PFSK-1 (cell line): ENCODE measurements at regions not wholly inside any gene's neighbourhood (a gene's known extent, or its start where the extent isn't known, plus 50 kb on each side); places are given as distances from the start of the nearest gene placed in this dataset.

Source experiments
- POLR2AphosphoS5 ChIP-seq: IDR thresholded peaks from 2 replicates; pipeline ENCODE4 v1.6.1; 2012; ENCODE audit warnings: low read depth, mild to moderate bottlenecking, control low read depth, low read length, moderate library complexity
- SIN3A ChIP-seq: IDR thresholded peaks from 2 replicates; pipeline ENCODE4 v1.6.1; 2012; ENCODE audit warnings: mild to moderate bottlenecking, low read length, moderate library complexity, borderline replicate concordance; ENCODE audit not compliant: insufficient read depth
- TAF1 ChIP-seq: IDR thresholded peaks from 2 replicates; pipeline ENCODE4 v1.6.1; 2012; ENCODE audit warnings: low read length, control low read depth, borderline replicate concordance; ENCODE audit not compliant: insufficient read depth
- TF ChIP-seq, protein P1 (sequence below), 2 experiments: IDR thresholded peaks; 2 replicates each; pipeline versions ENCODE4 v1.6.1 to v1.8.0; 2011 to 2012; ENCODE audit warnings: low read depth in 2 of 2, low read length in 2 of 2, control low read depth in 1 of 2, inconsistent platforms in 1 of 2, mild to moderate bottlenecking in 1 of 2, moderate library complexity in 1 of 2; ENCODE audit not compliant: insufficient read depth in 1 of 2

DNA sequence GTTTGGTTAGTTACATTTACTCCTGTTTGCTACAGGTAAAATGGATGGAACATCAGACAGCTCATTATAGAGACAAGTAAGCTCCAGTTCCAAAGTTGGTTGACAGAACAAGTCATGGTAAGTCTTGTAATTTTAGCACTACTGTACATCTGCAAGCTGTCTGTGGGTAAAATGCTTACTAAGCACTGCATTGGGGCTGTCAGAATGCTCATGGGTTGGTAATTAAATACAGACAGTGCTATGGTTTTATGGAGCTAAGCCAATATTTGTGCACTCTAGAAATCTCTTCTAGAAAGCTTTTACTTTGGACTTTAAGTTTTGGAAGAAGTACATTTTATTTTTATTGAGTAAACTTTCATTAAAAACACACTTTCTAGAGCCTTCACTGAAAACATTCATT is 419.2 kb upstream of the MMS22L start:
- no peak for TF ChIP-seq TAF1
- TF ChIP-seq POLR2AphosphoS5: no peak
- no peak for TF ChIP-seq SIN3A
- TF ChIP-seq, protein P1, sequence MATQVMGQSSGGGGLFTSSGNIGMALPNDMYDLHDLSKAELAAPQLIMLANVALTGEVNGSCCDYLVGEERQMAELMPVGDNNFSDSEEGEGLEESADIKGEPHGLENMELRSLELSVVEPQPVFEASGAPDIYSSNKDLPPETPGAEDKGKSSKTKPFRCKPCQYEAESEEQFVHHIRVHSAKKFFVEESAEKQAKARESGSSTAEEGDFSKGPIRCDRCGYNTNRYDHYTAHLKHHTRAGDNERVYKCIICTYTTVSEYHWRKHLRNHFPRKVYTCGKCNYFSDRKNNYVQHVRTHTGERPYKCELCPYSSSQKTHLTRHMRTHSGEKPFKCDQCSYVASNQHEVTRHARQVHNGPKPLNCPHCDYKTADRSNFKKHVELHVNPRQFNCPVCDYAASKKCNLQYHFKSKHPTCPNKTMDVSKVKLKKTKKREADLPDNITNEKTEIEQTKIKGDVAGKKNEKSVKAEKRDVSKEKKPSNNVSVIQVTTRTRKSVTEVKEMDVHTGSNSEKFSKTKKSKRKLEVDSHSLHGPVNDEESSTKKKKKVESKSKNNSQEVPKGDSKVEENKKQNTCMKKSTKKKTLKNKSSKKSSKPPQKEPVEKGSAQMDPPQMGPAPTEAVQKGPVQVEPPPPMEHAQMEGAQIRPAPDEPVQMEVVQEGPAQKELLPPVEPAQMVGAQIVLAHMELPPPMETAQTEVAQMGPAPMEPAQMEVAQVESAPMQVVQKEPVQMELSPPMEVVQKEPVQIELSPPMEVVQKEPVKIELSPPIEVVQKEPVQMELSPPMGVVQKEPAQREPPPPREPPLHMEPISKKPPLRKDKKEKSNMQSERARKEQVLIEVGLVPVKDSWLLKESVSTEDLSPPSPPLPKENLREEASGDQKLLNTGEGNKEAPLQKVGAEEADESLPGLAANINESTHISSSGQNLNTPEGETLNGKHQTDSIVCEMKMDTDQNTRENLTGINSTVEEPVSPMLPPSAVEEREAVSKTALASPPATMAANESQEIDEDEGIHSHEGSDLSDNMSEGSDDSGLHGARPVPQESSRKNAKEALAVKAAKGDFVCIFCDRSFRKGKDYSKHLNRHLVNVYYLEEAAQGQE (IDR thresholded peaks at IDR 0.05; ENCODE audit: insufficient read depth in 1 of 2, low read depth in 2 of 2, low read length in 2 of 2): no peak
